HEK293 (cell line): ENCODE measurements at regions not wholly inside any gene's neighbourhood (a gene's known extent, or its start where the extent isn't known, plus 50 kb on each side); places are given as distances from the start of the nearest gene placed in this dataset.

Experiments used
- CTCF ChIP-seq: fragments of 450-650 bp; formaldehyde crosslinking; IDR thresholded peaks from 2 replicates; pipeline ENCODE4 v1.5.1; 2016; ENCODE audit warnings: missing biosample characterization, missing genetic modification characterization
- SETDB1 ChIP-seq: IDR thresholded peaks from one replicate; pipeline ENCODE4 v1.6.1; 2017; ENCODE audit warnings: mild to moderate bottlenecking, low read length, moderate library complexity, mixed read lengths; ENCODE audit not compliant: insufficient read length
- ZNF114 ChIP-seq: fragments of 450-650 bp; formaldehyde crosslinking; IDR thresholded peaks from 2 replicates; pipeline ENCODE4 v1.5.0; 2017; ENCODE audit warnings: missing biosample characterization, missing genetic modification characterization
- ZNF391 ChIP-seq: fragments of 450-650 bp; formaldehyde crosslinking; IDR thresholded peaks from 2 replicates; pipeline ENCODE4 v1.5.1; 2016; ENCODE audit warnings: low read depth, missing biosample characterization, missing genetic modification characterization, borderline replicate concordance

DNA sequence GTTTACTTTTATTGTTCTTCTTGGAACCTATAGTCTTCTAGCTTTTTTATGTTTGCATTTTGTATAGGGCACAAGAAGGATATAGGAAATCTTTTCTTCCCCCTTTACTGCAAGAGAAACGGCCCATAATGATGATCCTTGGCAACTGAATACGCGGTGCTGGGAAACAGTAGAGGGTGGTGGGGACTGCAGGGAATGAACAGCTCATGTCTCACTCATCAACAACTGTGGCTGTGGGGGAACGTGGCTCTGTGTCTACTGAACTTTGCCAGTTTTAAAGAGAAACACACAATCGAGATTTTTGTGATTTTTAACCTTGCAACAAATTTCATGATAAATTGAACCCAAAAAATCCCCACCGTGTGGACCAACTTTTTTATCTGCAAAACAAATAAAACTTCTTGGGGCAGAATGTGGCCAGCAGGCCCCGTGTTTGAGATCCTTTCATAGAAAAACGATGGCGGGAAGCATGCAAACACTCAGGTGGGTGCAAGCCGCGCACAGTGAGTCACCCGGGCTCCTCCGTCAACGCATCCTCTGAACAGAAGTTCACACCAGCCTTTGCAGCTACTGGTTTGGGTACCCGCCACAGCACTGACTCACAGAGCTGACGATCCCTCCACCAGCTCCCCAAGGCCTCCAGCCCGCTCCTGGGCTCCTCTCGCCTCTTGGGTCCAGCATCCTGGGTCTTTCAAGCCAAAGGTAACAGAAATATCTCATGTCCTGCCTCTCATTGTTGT, 149.3 kb downstream of the COL6A3 start:
- TF ChIP-seq ZNF391 (tag by site-specific recombination) (no peak), CTCF (no peak), ZNF114 (tag by site-specific recombination) (no peak), SETDB1 (no peak)
